GM21529 (cell line): ENCODE measurements at regions not wholly inside any gene's neighbourhood (a gene's known extent, or its start where the extent isn't known, plus 50 kb on each side); places are given as distances from the start of the nearest gene placed in this dataset.

Source experiments
- ATAC-seq: cut with Tn5 transposase; IDR thresholded peaks from one replicate; pipeline ENCODE4 v1.9.1; 2021; ENCODE audit not compliant: unreplicated experiment

- ATAC-seq = no peak
These were observed 171.7 kb upstream of the HS6ST1 start for GRCh38 chr2:128490321-128490720.

- no peak for ATAC-seq
These were observed 172.4 kb upstream of the HS6ST1 start for GRCh38 chr2:128490881-128491691.

- ATAC-seq = no peak
These were observed 173.1 kb upstream of the HS6ST1 start for GRCh38 chr2:128491692-128492244.

DNA sequence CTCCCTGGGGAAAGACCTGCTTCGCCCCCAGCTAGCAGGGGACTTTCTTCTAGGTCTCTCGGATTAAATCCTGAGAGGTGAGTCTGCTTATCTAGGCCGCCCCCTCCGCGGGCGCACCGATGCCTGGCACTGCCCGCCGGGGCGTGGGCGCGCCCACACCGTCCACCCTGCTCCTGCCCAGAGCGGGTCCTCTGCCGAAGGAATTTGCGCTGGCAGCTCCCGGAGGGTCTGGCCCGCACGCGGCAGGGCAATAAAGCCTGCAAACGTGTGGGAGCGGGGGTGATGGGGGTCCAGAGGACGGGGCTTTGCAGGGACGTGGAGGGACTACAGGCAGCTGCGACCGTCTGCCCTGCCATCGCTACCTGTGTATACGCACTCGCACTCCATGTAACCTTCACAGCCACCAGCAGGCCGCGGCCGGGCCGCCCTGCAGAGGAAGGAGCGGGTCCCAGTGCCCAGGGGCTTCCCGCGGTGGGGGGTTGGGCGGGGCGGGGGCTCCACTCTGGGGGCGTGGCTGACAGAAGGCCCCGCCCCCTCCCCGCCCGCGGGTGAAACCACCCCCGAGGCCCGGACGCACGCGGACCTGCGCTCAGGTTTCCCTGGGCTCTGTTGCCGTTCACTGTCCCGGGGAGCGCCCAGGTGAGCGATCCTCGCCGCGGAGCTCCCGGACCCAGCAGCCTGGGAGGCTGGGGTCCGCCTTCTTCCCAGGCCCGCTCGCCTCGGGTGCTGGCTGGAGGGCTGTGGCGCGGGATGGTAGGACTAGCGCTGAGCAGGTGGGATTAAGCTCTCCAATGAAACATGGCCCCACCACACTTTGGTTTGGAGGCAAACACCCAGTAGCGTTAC, 174.5 kb upstream of the HS6ST1 start:
- no peak for ATAC-seq

- no peak for ATAC-seq
These were observed 175.2 kb upstream of the HS6ST1 start for GRCh38 chr2:128493880-128494279.

- ATAC-seq = no peak
These were observed 175.6 kb upstream of the HS6ST1 start for GRCh38 chr2:128494307-128494639.

DNA sequence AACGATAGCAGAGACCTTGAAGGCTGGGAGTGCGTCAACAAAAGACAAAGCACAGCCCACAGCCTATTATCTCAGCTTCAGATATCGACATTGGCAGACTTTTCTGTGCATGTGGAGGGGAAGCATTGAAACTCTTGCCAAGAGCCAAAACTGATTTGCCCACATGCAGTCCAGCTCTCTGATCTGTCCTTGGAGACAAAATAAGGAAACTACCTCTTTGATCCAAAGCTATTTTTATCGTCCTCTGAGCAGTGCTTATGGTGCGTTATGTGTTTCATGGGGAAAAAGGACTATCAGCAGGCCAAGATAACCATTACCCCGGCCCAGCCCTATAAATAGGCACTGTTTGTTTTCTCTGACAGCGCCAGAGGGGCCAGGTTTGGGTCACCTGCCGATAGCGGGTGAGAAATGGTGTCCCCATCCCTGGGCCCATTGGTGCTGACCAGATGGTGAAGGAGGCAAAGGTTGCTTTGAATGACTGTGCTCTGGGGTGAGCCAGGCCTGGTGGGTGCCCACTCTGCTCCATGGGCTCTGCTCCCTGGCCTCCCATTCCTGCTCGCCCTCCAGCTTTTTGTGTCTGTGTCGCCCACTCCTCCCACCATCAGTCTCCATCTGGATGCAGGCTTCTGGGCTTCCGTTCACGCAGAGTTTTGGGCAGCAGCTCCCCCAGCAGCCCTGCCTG, 176.1 kb upstream of the HS6ST1 start:
- ATAC-seq = no peak

GRCh38 chr2:128495996-128496547, 177.4 kb upstream of the HS6ST1 start:
- ATAC-seq = no peak

GRCh38 chr2:128496700-128497099, 178.0 kb upstream of the HS6ST1 start:
- no peak for ATAC-seq

DNA sequence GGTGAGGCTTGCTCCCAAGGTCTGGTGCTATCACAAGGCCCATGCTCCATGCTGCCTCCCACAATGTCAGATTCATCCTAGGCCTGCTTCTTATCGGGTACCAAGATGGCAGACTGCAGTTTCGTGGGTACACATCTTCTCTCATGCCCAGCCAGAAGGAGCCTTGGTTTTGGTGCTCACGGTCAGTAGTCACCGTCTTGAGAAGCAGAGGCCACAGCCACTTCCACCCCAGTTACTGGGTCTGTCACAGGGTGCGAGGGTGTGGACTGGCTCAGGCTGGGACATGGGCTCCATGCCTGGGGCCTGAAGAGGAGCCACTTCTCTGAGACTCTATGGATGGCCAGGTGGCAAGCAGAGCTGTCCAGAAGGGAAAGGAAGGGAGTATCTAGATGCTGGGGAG, 178.8 kb upstream of the HS6ST1 start:
- no peak for ATAC-seq

DNA sequence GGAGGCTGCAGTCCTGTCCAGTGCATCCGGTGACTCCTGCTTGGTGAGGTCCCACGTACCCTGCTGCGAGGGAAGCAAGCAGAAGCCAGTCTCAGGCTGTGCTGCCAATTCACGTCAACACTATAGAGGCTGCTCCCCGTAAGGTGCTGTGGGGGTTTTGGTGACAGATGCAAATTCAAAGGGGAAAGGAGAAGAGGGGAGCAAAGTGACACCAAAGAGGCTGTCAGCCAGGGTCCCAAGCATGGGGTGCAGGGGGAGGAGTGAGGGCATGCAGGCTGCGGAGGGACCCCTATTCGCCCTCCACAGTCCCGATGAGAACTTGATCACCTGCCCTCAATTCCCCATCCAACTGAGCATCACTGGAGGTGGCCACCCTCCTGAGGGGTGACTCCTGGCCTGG, 179.4 kb upstream of the HS6ST1 start:
- ATAC-seq = no peak

DNA sequence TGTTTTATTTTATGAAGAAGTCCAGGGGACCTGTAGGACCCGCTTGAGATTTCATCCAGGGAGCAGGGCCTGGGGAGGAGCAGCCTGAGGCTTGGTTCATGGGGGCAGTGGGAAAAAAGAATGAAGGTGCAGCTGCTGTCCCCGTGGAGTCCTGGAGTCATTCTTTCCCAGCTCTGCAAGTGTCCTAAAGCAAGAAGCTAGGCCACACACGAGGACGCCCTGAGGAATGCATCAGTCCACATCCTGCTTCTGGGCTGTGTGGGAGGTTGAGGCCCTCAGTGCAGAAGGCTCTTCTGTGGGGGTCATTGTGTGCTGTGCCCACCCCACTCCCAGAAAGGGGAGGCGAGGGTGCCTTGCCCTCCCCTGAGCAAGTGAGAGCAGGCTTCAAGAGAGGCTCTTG, 179.9 kb upstream of the HS6ST1 start:
- no peak for ATAC-seq

- no peak for ATAC-seq
These were observed 180.9 kb upstream of the HS6ST1 start for GRCh38 chr2:128499367-128500137.

DNA sequence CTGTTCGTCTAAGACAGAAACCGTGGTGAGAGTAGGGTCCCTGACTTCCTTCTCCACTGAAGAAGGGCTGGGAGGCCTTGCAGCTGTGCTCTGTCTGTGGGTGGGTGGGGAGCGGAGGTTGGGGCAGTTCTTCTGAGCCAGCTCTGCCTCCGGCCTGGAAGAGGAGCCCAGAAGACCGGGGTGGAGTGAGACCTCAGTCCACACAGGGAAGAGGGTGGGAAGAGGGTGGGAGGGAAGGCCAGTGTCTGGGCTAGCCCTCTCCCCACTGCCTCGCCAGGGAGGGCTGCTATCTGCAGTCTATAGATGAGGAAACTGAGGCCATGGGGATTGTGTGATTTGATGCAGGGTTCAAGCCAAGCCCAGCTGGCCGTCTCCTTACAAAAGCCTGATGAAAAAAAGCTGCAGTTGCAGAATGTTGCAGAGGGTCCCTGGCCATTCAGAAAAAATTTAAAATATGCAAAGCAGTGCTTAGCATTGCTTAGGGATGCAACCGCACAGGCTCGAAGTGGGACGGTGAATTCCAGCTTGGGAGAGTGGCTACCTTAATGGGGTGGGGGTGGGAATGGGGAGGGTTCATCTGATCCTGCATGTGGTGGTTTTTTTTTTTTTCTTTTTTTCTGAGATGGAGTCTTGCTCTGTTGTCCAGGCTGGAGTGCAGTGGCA, 181.6 kb upstream of the HS6ST1 start:
- no peak for ATAC-seq

DNA sequence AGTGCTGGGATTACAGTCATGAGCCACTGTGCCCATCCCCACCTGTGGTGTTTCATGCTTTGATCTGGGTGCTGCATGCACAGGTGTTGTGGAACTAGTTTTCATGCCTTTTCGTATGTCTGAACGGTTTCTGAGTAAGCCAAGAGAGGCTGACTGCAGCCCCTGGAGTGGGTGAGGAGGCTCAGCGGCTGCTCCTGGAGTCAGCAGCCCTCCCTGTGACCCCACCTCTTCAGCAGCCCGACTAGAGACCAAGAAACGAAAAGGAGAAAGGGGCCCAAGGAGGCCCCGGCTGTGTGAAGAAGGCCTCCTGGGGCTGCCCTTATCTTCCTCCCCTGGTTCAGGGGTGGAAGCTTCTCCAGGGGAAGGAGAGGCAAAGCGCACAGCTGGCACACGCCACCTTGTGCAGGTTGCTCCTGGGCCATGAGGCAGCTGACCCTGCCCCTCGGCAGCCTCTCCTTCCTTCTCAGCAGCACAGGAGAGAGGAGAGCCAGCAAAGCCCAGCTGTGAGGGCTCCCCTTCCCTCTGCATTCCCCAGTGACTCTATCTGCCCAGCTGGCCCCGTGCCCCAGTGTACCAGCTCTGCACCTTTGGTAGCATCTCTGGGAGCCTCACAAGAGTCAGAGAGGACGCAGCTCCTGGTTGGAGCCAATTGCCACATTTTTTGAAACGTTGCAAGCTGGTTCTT, 182.5 kb upstream of the HS6ST1 start:
- no peak for ATAC-seq

DNA sequence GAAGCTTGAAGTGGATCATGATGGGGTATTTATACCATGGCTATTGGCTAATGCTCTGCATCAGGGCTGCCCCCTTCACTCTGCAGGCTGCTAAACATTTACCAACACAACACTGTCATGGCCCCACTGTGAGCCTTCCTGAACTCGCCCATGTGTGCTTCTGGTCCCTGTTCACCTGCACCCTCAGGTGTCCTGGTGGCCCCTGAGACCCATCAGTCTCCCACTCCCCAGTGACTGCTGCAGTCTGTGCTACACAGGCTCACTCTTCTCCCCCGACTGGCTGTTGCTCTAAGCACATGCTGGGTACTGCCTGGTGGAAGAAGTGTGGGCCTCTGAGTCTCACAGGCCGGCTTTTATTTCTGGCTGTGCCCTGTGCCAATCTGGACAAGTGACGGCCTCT, 183.0 kb upstream of the HS6ST1 start:
- no peak for ATAC-seq

DNA sequence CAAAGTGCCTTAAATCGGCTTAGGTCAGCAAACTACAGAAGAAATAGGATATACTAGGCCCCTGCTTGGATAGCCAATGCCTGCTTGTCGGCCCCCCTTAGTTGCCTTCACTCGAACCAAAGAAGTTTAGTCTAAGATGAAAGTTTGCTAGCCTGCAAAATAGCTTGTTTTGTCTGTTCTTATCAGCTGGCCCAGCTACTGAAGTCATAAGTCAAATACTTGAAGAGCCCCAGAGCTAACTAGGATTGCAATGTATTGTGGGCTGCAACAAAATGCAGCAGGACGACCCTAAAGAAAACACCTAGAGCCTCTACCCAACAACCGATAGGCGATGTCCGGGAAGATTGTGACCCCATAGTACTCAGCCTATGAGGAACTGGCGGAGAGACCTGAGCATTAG, 183.5 kb upstream of the HS6ST1 start:
- ATAC-seq = no peak

GRCh38 chr2:128502638-128503246, 184.1 kb upstream of the HS6ST1 start:
- ATAC-seq = no peak
